Omental fat pad (tissue), 3 donors: ENCODE measurements at regions not wholly inside any gene's neighbourhood (a gene's known extent, or its start where the extent isn't known, plus 50 kb on each side); places are given as distances from the start of the nearest gene placed in this dataset.

Experiments used
- ATAC-seq: fragments of 150-250 bp; one replicate; pipeline ENCODE4 v1.9.1; 2016; ENCODE audit warnings: mild to moderate bottlenecking, moderate library complexity; ENCODE audit not compliant: low FRiP score
- DNase-seq: peaks from one replicate; pipeline ENCODE4 v3.0.0-alpha.2; 2019; ENCODE audit warnings: low spot score
- CTCF ChIP-seq, 3 donors: fragments of 450-650 bp; IDR thresholded peaks; one replicate each; pipeline ENCODE4 v1.5.1; 2016 to 2017; ENCODE audit warnings: antibody characterized with exemption in 3 of 3, mild to moderate bottlenecking in 3 of 3, moderate library complexity in 2 of 3

GRCh38 chr5:89067362-89067761 is 184.4 kb upstream of the MEF2C start:
- TF ChIP-seq CTCF (IDR thresholded peaks at IDR 0.05), result no peak
- no peak for DNase-seq
- ATAC-seq, result no peak

GRCh38 chr5:89065919-89066318 is 182.9 kb upstream of the MEF2C start:
- ATAC-seq (no peak), DNase-seq (no peak)
- TF ChIP-seq CTCF (IDR thresholded peaks at IDR 0.05), result no peak

GRCh38 chr5:89064736-89065135 is 181.8 kb upstream of the MEF2C start:
- TF ChIP-seq CTCF (IDR thresholded peaks at IDR 0.05), result no peak
- no peak for DNase-seq
- ATAC-seq, result no peak

- no peak for DNase-seq
- no peak for ATAC-seq
- no peak for TF ChIP-seq CTCF (IDR thresholded peaks at IDR 0.05)
These were observed 181.1 kb upstream of the MEF2C start for GRCh38 chr5:89064054-89064453.

GRCh38 chr5:89060768-89061167 is 177.8 kb upstream of the MEF2C start:
- no peak for TF ChIP-seq CTCF (IDR thresholded peaks at IDR 0.05)
- ATAC-seq (no peak), DNase-seq (no peak)

GRCh38 chr5:89059274-89059673 is 176.3 kb upstream of the MEF2C start:
- TF ChIP-seq CTCF (IDR thresholded peaks at IDR 0.05), result no peak
- DNase-seq, result no peak
- no peak for ATAC-seq

GRCh38 chr5:89055695-89056085 is 172.7 kb upstream of the MEF2C start:
- no peak for TF ChIP-seq CTCF (IDR thresholded peaks at IDR 0.05)
- DNase-seq (no peak), ATAC-seq (no peak)
